ENCODE measurements at regions not wholly inside any gene's neighbourhood (a gene's known extent, or its start where the extent isn't known, plus 50 kb on each side); places are given as distances from the start of the nearest gene placed in this dataset.

- DNase-seq (no peak), ATAC-seq (ENCODE audit: insufficient read depth, low read depth) (no peak)
- no peaks in the 10 kb centered on the region; the same call in 1 of the 2 replicates for H4K20me1 ChIP-seq (ENCODE audit: insufficient read depth, low read length)
- no peak overlapping the region for H3K9ac ChIP-seq (ENCODE audit: low read depth, low read length)
- no peaks in the 10 kb centered on the region for H3K4me1 ChIP-seq (ENCODE audit: insufficient read depth, low read length)
- no peak overlapping the region for H3K27ac ChIP-seq (ENCODE audit: low read length)
- H2AFZ ChIP-seq (ENCODE audit: low read depth, low read length), result no peak overlapping the region
- TF ChIP-seq EZH2 (IDR thresholded peaks at IDR 0.05; ENCODE audit: borderline replicate concordance, low read depth, low read length, severe bottlenecking), result no peak
- TF ChIP-seq CTCF (IDR thresholded peaks at IDR 0.05; ENCODE audit: borderline replicate concordance, extremely low read depth, low read length, poor library complexity, severe bottlenecking), result no peak
- H3K79me2 ChIP-seq (ENCODE audit: insufficient read depth, low read length), result no peaks in the 10 kb centered on the region
- H3K27me3 ChIP-seq (ENCODE audit: insufficient read depth, low read length, poor library complexity), result peaks cover 21% of the 10 kb centered on the region
- no peak overlapping the region for H3K4me3 ChIP-seq (ENCODE audit: low read depth in 1 of 2, low read length in 2 of 2)
- H3K9me3 ChIP-seq (ENCODE audit: insufficient read depth, low read length, severe bottlenecking), result no peaks in the 10 kb centered on the region
- no peaks in the 10 kb centered on the region for H3K36me3 ChIP-seq (ENCODE audit: insufficient read depth, low read length)
- H3K4me2 ChIP-seq (ENCODE audit: insufficient read depth, low read length), result no peak overlapping the region
These were observed 96.7 kb upstream of the TP63 start for GRCh38 chr3:189534531-189534930.

- Histone ChIP-seq H2AFZ (ENCODE audit: low read depth, low read length) (no peak overlapping the region), H3K9me3 (ENCODE audit: insufficient read depth, low read length, severe bottlenecking) (no peaks in the 10 kb centered on the region), H3K27ac (ENCODE audit: low read length) (no peak overlapping the region), H3K4me3 (ENCODE audit: low read depth in 1 of 2, low read length in 2 of 2) (no peak overlapping the region), H3K79me2 (ENCODE audit: insufficient read depth, low read length) (no peaks in the 10 kb centered on the region), H4K20me1 (ENCODE audit: insufficient read depth, low read length) (no peaks in the 10 kb centered on the region; the same call in 1 of the 2 replicates), H3K9ac (ENCODE audit: low read depth, low read length) (no peak overlapping the region), H3K27me3 (ENCODE audit: insufficient read depth, low read length, poor library complexity) (peaks cover 15% of the 10 kb centered on the region), H3K4me2 (ENCODE audit: insufficient read depth, low read length) (no peak overlapping the region), H3K36me3 (ENCODE audit: insufficient read depth, low read length) (no peaks in the 10 kb centered on the region), H3K4me1 (ENCODE audit: insufficient read depth, low read length) (no peaks in the 10 kb centered on the region)
- DNase-seq, result no peak
- ATAC-seq (ENCODE audit: insufficient read depth, low read depth), result no peak
- TF ChIP-seq EZH2 (IDR thresholded peaks at IDR 0.05; ENCODE audit: borderline replicate concordance, low read depth, low read length, severe bottlenecking) (no peak), CTCF (IDR thresholded peaks at IDR 0.05; ENCODE audit: borderline replicate concordance, extremely low read depth, low read length, poor library complexity, severe bottlenecking) (no peak)
These were observed 94.1 kb upstream of the TP63 start for GRCh38 chr3:189537135-189537534.

GRCh38 chr3:189547448-189547847 is 83.7 kb upstream of the TP63 start:
- DNase-seq (no peak), ATAC-seq (ENCODE audit: insufficient read depth, low read depth) (no peak)
- Histone ChIP-seq H3K36me3 (ENCODE audit: insufficient read depth, low read length) (no peaks in the 10 kb centered on the region), H2AFZ (ENCODE audit: low read depth, low read length) (no peak overlapping the region), H3K4me1 (ENCODE audit: insufficient read depth, low read length) (no peaks in the 10 kb centered on the region), H3K4me3 (ENCODE audit: low read depth in 1 of 2, low read length in 2 of 2) (no peak overlapping the region), H3K9ac (ENCODE audit: low read depth, low read length) (no peak overlapping the region), H3K79me2 (ENCODE audit: insufficient read depth, low read length) (no peaks in the 10 kb centered on the region), H3K9me3 (ENCODE audit: insufficient read depth, low read length, severe bottlenecking) (no peaks in the 10 kb centered on the region), H4K20me1 (ENCODE audit: insufficient read depth, low read length) (no peaks in the 10 kb centered on the region), H3K27ac (ENCODE audit: low read length) (no peak overlapping the region), H3K27me3 (ENCODE audit: insufficient read depth, low read length, poor library complexity) (no peaks in the 10 kb centered on the region), H3K4me2 (ENCODE audit: insufficient read depth, low read length) (no peak overlapping the region)
- TF ChIP-seq CTCF (IDR thresholded peaks at IDR 0.05; ENCODE audit: borderline replicate concordance, extremely low read depth, low read length, poor library complexity, severe bottlenecking), result no peak
- no peak for TF ChIP-seq EZH2 (IDR thresholded peaks at IDR 0.05; ENCODE audit: borderline replicate concordance, low read depth, low read length, severe bottlenecking)

GRCh38 chr3:189548053-189548452 is 83.1 kb upstream of the TP63 start:
- Histone ChIP-seq H3K9ac (ENCODE audit: low read depth, low read length) (no peak overlapping the region), H2AFZ (ENCODE audit: low read depth, low read length) (no peak overlapping the region), H3K27me3 (ENCODE audit: insufficient read depth, low read length, poor library complexity) (no peaks in the 10 kb centered on the region), H3K36me3 (ENCODE audit: insufficient read depth, low read length) (no peaks in the 10 kb centered on the region), H3K27ac (ENCODE audit: low read length) (no peak overlapping the region), H4K20me1 (ENCODE audit: insufficient read depth, low read length) (no peaks in the 10 kb centered on the region), H3K79me2 (ENCODE audit: insufficient read depth, low read length) (no peaks in the 10 kb centered on the region), H3K4me1 (ENCODE audit: insufficient read depth, low read length) (no peaks in the 10 kb centered on the region), H3K9me3 (ENCODE audit: insufficient read depth, low read length, severe bottlenecking) (no peaks in the 10 kb centered on the region), H3K4me2 (ENCODE audit: insufficient read depth, low read length) (no peak overlapping the region), H3K4me3 (ENCODE audit: low read depth in 1 of 2, low read length in 2 of 2) (no peak overlapping the region)
- DNase-seq (no peak), ATAC-seq (ENCODE audit: insufficient read depth, low read depth) (no peak)
- no peak for TF ChIP-seq EZH2 (IDR thresholded peaks at IDR 0.05; ENCODE audit: borderline replicate concordance, low read depth, low read length, severe bottlenecking)
- no peak for TF ChIP-seq CTCF (IDR thresholded peaks at IDR 0.05; ENCODE audit: borderline replicate concordance, extremely low read depth, low read length, poor library complexity, severe bottlenecking)

All from DND-41 (cell line).